ENCODE measurements at regions not wholly inside any gene's neighbourhood (a gene's known extent, or its start where the extent isn't known, plus 50 kb on each side); places are given as distances from the start of the nearest gene placed in this dataset.

- Histone ChIP-seq H3K27me3 (ENCODE audit: control insufficient read depth, insufficient read depth, low read length) (no peaks in the 10 kb centered on the region), H3K4me3 (ENCODE audit: low read depth, low read length) (no peak overlapping the region), H3K36me3 (ENCODE audit: control insufficient read depth, insufficient read depth, low read length) (no peaks in the 10 kb centered on the region)
- no peak for TF ChIP-seq CTCF (IDR thresholded peaks at IDR 0.05; ENCODE audit: insufficient read depth, low read length, severe bottlenecking)
- no peak for FAIRE-seq
- DNase-seq (ENCODE audit: low read depth): no peak
These were observed 90.7 kb upstream of the WLS start for GRCh38 chr1:68322837-68323687.

DNA sequence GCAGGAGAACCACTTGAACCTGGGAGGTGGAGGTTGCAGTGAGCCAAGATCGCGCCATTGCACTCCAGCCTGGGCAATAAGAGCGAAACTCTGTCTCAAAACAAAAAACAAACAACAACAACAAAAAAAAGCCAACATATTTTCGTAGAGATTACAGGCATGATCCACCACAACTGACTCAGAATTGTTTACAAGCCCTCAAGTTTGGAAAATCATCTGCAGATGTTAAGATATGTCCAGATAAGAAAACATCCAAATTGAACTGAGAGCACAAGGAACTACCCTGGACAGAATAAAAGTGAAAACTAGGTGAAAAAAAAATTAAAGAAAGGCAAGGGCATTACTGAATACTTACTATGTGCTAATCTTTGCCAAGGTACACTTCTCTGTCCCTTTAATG is 89.8 kb upstream of the WLS start:
- H3K36me3 ChIP-seq (ENCODE audit: control insufficient read depth, insufficient read depth, low read length): no peaks in the 10 kb centered on the region
- H3K4me3 ChIP-seq (ENCODE audit: low read depth, low read length): no peak overlapping the region
- H3K27me3 ChIP-seq (ENCODE audit: control insufficient read depth, insufficient read depth, low read length): no peaks in the 10 kb centered on the region
- DNase-seq (ENCODE audit: low read depth): no peak
- FAIRE-seq: no peak
- no peak for TF ChIP-seq CTCF (IDR thresholded peaks at IDR 0.05; ENCODE audit: insufficient read depth, low read length, severe bottlenecking)

- Histone ChIP-seq H3K4me3 (ENCODE audit: low read depth, low read length) (no peak overlapping the region), H3K36me3 (ENCODE audit: control insufficient read depth, insufficient read depth, low read length) (no peaks in the 10 kb centered on the region), H3K27me3 (ENCODE audit: control insufficient read depth, insufficient read depth, low read length) (no peaks in the 10 kb centered on the region)
- TF ChIP-seq CTCF (IDR thresholded peaks at IDR 0.05; ENCODE audit: insufficient read depth, low read length, severe bottlenecking): peak; percentile 92
- no peak for FAIRE-seq
- peak; percentile 52 for DNase-seq (ENCODE audit: low read depth)
These were observed 88.9 kb upstream of the WLS start for GRCh38 chr1:68321084-68321685.

DNA sequence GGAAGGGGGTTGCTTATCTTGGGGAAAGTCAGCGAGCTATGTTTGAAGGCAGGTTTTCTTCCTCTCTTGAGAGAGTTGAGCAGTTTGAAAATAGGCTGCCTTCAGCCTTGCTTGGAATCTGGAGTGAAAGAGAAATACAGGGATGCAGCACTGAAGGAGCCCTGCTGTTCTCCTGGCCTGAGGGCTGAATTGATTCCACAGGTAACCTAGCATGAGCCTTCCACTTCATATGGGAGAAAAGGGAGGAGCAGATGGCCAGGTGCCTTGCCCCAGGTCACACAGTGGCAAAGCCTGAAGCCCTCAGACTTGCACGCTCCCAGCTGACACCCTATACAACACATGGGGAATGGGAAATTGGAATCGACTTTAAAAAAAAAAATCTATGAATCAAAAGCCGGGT is 88.0 kb upstream of the WLS start:
- H3K36me3 ChIP-seq (ENCODE audit: control insufficient read depth, insufficient read depth, low read length): no peaks in the 10 kb centered on the region
- no peak for TF ChIP-seq CTCF (IDR thresholded peaks at IDR 0.05; ENCODE audit: insufficient read depth, low read length, severe bottlenecking)
- H3K27me3 ChIP-seq (ENCODE audit: control insufficient read depth, insufficient read depth, low read length): no peaks in the 10 kb centered on the region
- no peak overlapping the region for H3K4me3 ChIP-seq (ENCODE audit: low read depth, low read length)
- DNase-seq (ENCODE audit: low read depth) (no peak), FAIRE-seq (no peak)

DNA sequence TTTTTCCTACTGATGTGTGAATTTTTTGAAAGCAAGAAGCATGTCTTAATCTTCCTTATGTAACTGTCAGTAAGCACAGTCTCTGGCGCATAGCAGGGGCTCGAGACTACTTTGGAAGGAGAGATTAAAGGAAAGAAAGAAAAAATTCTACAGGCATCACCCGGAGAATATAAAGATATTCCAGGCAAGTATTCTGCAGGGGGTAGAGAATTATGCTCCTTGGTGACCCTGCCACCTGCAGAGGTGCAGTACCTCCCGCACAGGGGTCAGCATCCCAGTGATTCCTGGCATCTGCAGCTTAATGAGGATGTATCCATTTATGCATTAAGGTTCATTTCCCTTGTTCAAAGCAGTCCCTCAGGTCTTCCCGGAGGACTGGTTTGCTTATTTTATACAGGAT is 87.6 kb upstream of the WLS start:
- TF ChIP-seq CTCF (IDR thresholded peaks at IDR 0.05; ENCODE audit: insufficient read depth, low read length, severe bottlenecking): no peak
- DNase-seq (ENCODE audit: low read depth): no peak
- Histone ChIP-seq H3K27me3 (ENCODE audit: control insufficient read depth, insufficient read depth, low read length) (no peaks in the 10 kb centered on the region), H3K4me3 (ENCODE audit: low read depth, low read length) (no peak overlapping the region), H3K36me3 (ENCODE audit: control insufficient read depth, insufficient read depth, low read length) (no peaks in the 10 kb centered on the region)
- no peak for FAIRE-seq
